ENCODE measurements at regions not wholly inside any gene's neighbourhood (a gene's known extent, or its start where the extent isn't known, plus 50 kb on each side); places are given as distances from the start of the nearest gene placed in this dataset.

- intact Hi-C loops (cut with micrococcal nuclease; ENCODE audit: unreplicated experiment) (no loop called here), in situ Hi-C loops (cut with MboI) (no loop called here)
- WGBS (ENCODE audit: insufficient coverage, insufficient replicate concordance, low lambda C conversion rate, missing lambda C conversion rate): 90% methylated on average over 3 of the region's 3 CpGs
- FAIRE-seq (no peak), DNase-seq (ENCODE audit: low read depth, low spot score) (no peak), ATAC-seq (no peak)
- H3K9me3 ChIP-seq (replicated peaks; ENCODE audit: control insufficient read depth, insufficient read depth, low read length): no peaks in the 10 kb centered on the region
- peak overlapping the region; percentile 78 for H3K9ac ChIP-seq (ENCODE audit: control insufficient read depth, insufficient read depth, low read length)
- H2AFZ ChIP-seq (ENCODE audit: control insufficient read depth, low read depth, low read length): no peak overlapping the region
- RAD21 ChIA-PET (ENCODE audit: unreplicated experiment): interaction anchor here (0.9 to 25.4 kb wide), 11 partner anchors 9 to 132 kb away, joined by 3 to 797 read pairs (median 6); no protein-coding TSS in a partner anchor
- H3K27me3 ChIP-seq (replicated peaks in 1 of 2; ENCODE audit: control insufficient read depth in 2 of 2, insufficient read depth in 2 of 2, low read length in 1 of 2): no peaks in the 10 kb centered on the region
- TF ChIP-seq TARDBP (IDR thresholded peaks at IDR 0.05; ENCODE audit: borderline replicate concordance): no peak
- TF ChIP-seq TAF1 (IDR thresholded peaks at IDR 0.05; ENCODE audit: borderline replicate concordance, low read depth, low read length): no peak
- TF ChIP-seq YBX1 (IDR thresholded peaks at IDR 0.05): no peak
- TF ChIP-seq NR2C1 (IDR thresholded peaks at IDR 0.05): no peak
- TF ChIP-seq SRF (IDR thresholded peaks at IDR 0.05; ENCODE audit: low read depth in 2 of 2, low read length in 2 of 2): no peak
- TF ChIP-seq ZBED1 (IDR thresholded peaks at IDR 0.05; ENCODE audit: borderline replicate concordance): no peak
- TF ChIP-seq ZZZ3 (IDR thresholded peaks at IDR 0.05; ENCODE audit: control insufficient read depth, insufficient read length, low read depth): no peak
- no peak for TF ChIP-seq SPI1 (IDR thresholded peaks at IDR 0.05; ENCODE audit: borderline replicate concordance, insufficient read depth, low read depth, low read length)
- TF ChIP-seq IRF4 (IDR thresholded peaks at IDR 0.05; ENCODE audit: low read depth, low read length): no peak
- TF ChIP-seq ESRRA (IDR thresholded peaks at IDR 0.05; ENCODE audit: low read length): no peak
- no peak for TF ChIP-seq MLLT1 (IDR thresholded peaks at IDR 0.05)
- SMC1A ChIA-PET (ENCODE audit: uncharacterized antibody, unreplicated experiment): interaction anchor here (1.8 to 17.7 kb wide), 8 partner anchors 7 to 42 kb away, joined by 5 to 399 read pairs (median 92); no protein-coding TSS in a partner anchor
- H3K4me2 ChIP-seq (ENCODE audit: control insufficient read depth, insufficient read depth): peak overlapping the region; percentile 38; the same call in 1 of the 2 replicates
- peaks cover 92% of the 10 kb centered on the region for H3K4me1 ChIP-seq (ENCODE audit: control insufficient read depth, insufficient read depth, low read length)
- H4K20me1 ChIP-seq (ENCODE audit: control insufficient read depth, insufficient read depth): no peaks in the 10 kb centered on the region
- CTCF ChIA-PET: interaction anchor here (0.8 to 10.7 kb wide), 10 partner anchors 8 to 48 kb away, joined by 3 to 101 read pairs (median 4); no protein-coding TSS in a partner anchor
- peaks cover 73% of the 10 kb centered on the region for H3K79me2 ChIP-seq (ENCODE audit: control insufficient read depth, insufficient read depth, low read length)
- POLR2A ChIA-PET: interaction anchor here (0.9 to 35.4 kb wide), 8 partner anchors 9 to 124 kb away, joined by 3 to 875 read pairs (median 4); no protein-coding TSS in a partner anchor
- H3K4me3 ChIP-seq: no peak overlapping the region
- peak overlapping the region; percentile 98 for H3K27ac ChIP-seq (ENCODE audit: control insufficient read depth, insufficient read depth)
- no TSS peak for BruUV-seq (replicated peaks)
- H3K36me3 ChIP-seq (ENCODE audit: control insufficient read depth in 2 of 2, insufficient read depth in 2 of 2, low read length in 1 of 2): peaks cover 1 to 3% of the 10 kb centered on the region in 2 experiments; a peak in 1 of 4 replicates
Measured at GRCh38 chr14:22513066-22513812, 75.8 kb downstream of the DAD1 start.
